SK-N-DZ (cell line): ENCODE measurements at regions not wholly inside any gene's neighbourhood (a gene's known extent, or its start where the extent isn't known, plus 50 kb on each side); places are given as distances from the start of the nearest gene placed in this dataset.
"Not testable (repeated sequence)": the region's sequence is repeated elsewhere in the genome, so short reads cannot be mapped to it uniquely, and the experiment has no call there.

Experiments used
- DNase-seq: peaks from one replicate; pipeline ENCODE4 v3.0.0-alpha.2; 2015; ENCODE audit warnings: low spot score

GRCh38 chr1:166695115-166695514 lies 144.2 kb upstream of the POGK start:
- no peak for DNase-seq

GRCh38 chr1:166695834-166696233 lies 143.4 kb upstream of the POGK start:
- DNase-seq = not testable (repeated sequence)

- no peak for DNase-seq
These were observed 140.5 kb upstream of the POGK start for GRCh38 chr1:166698771-166699170.

DNA sequence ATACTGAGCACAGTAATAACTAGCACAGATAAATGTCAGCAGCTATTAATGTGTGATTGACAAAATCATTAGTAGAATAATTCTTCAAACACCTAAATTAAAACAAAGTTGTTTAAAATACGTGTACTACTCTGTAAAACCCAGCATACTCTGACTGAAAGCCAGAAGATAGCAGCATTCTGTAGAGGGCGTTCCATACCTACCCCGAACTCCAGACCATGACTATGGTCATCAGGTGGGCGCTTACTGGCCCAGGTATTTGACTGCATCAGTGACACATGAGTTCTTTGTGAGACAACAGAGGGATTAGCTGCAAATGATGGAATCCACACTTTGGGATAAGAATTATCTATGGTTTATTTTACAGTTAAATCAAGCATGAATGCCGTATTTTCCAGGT lies 139.7 kb upstream of the POGK start:
- DNase-seq = no peak

- no peak for DNase-seq
These were observed 138.6 kb upstream of the POGK start for GRCh38 chr1:166700696-166701095.

GRCh38 chr1:166701603-166702100 lies 137.6 kb upstream of the POGK start:
- no peak for DNase-seq

GRCh38 chr1:166703141-166703540 lies 136.1 kb upstream of the POGK start:
- no peak for DNase-seq

GRCh38 chr1:166703726-166704462 lies 135.4 kb upstream of the POGK start:
- DNase-seq = no peak

- no peak for DNase-seq
These were observed 133.6 kb upstream of the POGK start for GRCh38 chr1:166705376-166706289.

GRCh38 chr1:166716620-166717019 lies 122.7 kb upstream of the POGK start:
- DNase-seq = no peak

- DNase-seq = no peak
These were observed 118.1 kb upstream of the POGK start for GRCh38 chr1:166721145-166721544.

- DNase-seq = no peak
These were observed 108.9 kb upstream of the POGK start for GRCh38 chr1:166730299-166730888.

DNA sequence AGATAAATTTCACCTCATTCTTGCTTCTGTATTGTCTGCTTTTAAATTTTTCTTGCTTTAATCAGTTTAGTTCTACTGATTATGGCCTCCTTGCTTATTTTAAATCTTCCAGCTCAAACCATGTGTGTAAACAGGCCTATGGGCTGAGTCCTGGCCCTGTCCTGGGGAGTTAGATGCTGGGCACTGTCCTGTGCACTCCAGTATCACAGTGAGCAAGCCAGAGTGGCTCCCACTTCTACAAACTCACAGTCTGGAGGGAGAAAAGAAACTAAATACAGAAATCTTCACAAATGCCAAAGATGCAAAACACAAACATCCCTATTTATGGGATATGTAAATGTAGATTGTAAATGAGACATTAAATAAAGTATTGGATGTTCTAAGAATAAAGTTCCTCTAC lies 101.1 kb upstream of the POGK start:
- no peak for DNase-seq

DNA sequence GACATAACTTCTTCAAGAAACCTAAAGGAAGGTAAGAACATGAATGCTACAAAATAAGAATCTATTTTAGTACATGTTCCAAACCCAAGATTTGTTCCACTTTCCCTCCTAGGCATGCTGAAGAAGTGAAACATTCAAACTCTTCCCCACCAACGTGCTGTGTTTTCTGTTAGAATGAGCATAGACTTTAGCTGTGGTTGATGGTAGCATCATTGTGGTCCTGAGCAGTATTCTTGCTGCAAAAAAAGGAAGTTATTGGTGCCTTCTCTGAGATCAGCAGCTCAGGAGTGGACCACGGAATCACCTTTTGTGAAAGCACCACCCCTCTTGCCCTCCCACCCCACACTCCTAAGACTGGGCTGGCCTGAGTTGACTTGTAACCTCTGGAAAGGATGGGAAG lies 100.4 kb upstream of the POGK start:
- DNase-seq = no peak

- no peak for DNase-seq
These were observed 98.5 kb upstream of the POGK start for GRCh38 chr1:166740668-166741276.

DNA sequence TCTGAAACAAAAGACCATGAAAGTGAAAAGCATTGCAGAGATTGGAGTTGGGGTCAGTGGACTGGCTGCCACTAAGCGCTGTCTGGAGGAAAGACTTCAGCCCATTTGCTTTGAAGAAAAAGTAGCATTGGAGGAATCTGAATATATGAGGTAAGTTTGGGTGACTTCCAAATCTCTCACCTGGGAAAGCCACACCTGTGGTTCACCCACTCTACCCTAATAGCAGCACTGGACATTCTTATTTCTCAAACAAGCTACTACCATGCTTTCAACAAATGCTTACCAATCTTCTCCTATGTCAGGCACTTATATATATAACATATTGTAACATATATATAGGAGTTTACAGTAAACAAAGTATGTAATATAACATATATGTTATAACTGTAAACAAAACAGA lies 76.0 kb upstream of the POGK start:
- no peak for DNase-seq

GRCh38 chr1:166766942-166767341 lies 72.3 kb upstream of the POGK start:
- no peak for DNase-seq

DNA sequence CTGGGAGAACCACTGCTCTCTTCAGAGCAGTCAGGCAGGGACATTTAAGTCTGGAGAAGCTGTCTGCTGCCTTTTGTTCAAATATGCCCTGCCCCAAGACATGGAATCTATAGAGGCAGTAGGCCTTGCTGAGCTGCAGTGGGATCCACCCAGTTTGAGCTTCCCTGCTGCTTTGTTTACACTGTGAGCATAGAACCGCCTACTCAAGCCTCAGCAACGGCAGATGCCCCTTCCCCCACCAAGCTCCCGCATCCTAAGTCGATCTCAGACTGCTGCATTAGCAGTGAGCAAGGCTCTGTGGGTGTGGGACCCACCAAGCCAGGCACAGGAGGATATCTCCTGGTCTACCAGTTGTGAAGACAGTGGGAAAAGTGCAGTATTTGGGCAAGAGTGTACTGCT lies 54.6 kb upstream of the POGK start:
- DNase-seq = not testable (repeated sequence)

DNA sequence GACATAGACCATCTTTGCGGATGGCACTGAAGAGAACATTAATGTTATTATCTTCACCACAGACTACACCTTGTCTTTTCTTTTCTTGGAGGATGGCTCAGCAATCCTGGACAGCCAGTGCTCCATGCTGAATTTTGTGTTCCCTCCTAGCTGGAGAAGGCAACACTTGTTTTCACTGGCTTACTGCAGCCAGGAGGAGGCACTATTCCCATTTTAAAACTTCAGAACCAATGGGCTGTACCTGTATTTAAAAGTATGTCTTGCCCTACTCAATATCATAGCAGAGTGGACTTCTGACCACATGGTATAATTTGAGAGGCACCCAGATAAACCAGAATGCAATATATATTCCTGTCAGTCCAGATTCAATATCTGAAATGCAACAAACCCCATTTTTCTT lies 53.3 kb upstream of the POGK start:
- no peak for DNase-seq

- DNase-seq = no peak
These were observed 50.0 kb upstream of the POGK start for GRCh38 chr1:166789286-166789685.
